CD4-positive, alpha-beta T cell treated with Interleukin-4 for 1 hour (primary cell): ENCODE measurements at regions not wholly inside any gene's neighbourhood (a gene's known extent, or its start where the extent isn't known, plus 50 kb on each side); places are given as distances from the start of the nearest gene placed in this dataset.
A peak's percentile ranks its signal among the peaks of the same experiment; 100 is the strongest.

Experiments
- DNase-seq, 2 donors: peaks; one replicate each; pipeline ENCODE4 v3.0.0-alpha.2; 2020 to 2022

- DNase-seq, result no peak
Measured at GRCh38 chr4:152269448-152270191, 266.3 kb downstream of the FBXW7 start.

GRCh38 chr4:152267811-152268210 is 268.1 kb downstream of the FBXW7 start:
- no peak for DNase-seq

- DNase-seq, result no peak
Measured at GRCh38 chr4:152266831-152267480, 268.9 kb downstream of the FBXW7 start.

- DNase-seq, result no peak
Measured at GRCh38 chr4:152265149-152265621, 270.7 kb downstream of the FBXW7 start.

GRCh38 chr4:152264106-152264505 is 271.8 kb downstream of the FBXW7 start:
- no peak for DNase-seq

- DNase-seq, result no peak
Measured at GRCh38 chr4:152259866-152260265, 276.0 kb downstream of the FBXW7 start.

- DNase-seq, result no peak
Measured at GRCh38 chr4:152258804-152259708, 276.8 kb downstream of the FBXW7 start.

- no peak for DNase-seq
Measured at GRCh38 chr4:152258391-152258790, 277.5 kb downstream of the FBXW7 start.

- DNase-seq, result no peak
Measured at GRCh38 chr4:152257601-152258066, 278.3 kb downstream of the FBXW7 start.

- no peak for DNase-seq
Measured at GRCh38 chr4:152256996-152257395, 278.9 kb downstream of the FBXW7 start.

- peak; percentile 54 to 64 for DNase-seq
Measured at GRCh38 chr4:152255437-152255836, 280.5 kb downstream of the FBXW7 start.

- DNase-seq, result no peak
Measured at GRCh38 chr4:152248347-152248746, 287.5 kb downstream of the FBXW7 start.

- DNase-seq, result no peak
Measured at GRCh38 chr4:152247271-152247975, 288.5 kb downstream of the FBXW7 start.

- DNase-seq, result peak in 1 of 2 donors; percentile 23
Measured at GRCh38 chr4:152246659-152247058, 289.2 kb downstream of the FBXW7 start.

- no peak for DNase-seq
Measured at GRCh38 chr4:152245680-152246079, 290.2 kb downstream of the FBXW7 start.

GRCh38 chr4:152244659-152245058 is 291.2 kb downstream of the FBXW7 start:
- DNase-seq, result no peak

- DNase-seq, result no peak
Measured at GRCh38 chr4:152243896-152244595, 291.8 kb downstream of the FBXW7 start.

GRCh38 chr4:152243206-152243605 is 292.7 kb downstream of the FBXW7 start:
- no peak for DNase-seq

GRCh38 chr4:152240232-152240631 is 295.7 kb downstream of the FBXW7 start:
- DNase-seq, result no peak

GRCh38 chr4:152239216-152239615 is 296.7 kb downstream of the FBXW7 start:
- no peak for DNase-seq

GRCh38 chr4:152236519-152237056 is 299.3 kb downstream of the FBXW7 start:
- DNase-seq, result no peak

- DNase-seq, result no peak
Measured at GRCh38 chr4:152235718-152236117, 300.2 kb downstream of the FBXW7 start.
